OCI-LY1 (cell line): ENCODE measurements at regions not wholly inside any gene's neighbourhood (a gene's known extent, or its start where the extent isn't known, plus 50 kb on each side); places are given as distances from the start of the nearest gene placed in this dataset.

Source experiments
- CTCF ChIP-seq: fragments of 200-600 bp; sonication (generic), shearing (Covaris generic); IDR thresholded peaks from 2 replicates; pipeline ENCODE4 v1.5.1; 2017; ENCODE audit warnings: mild to moderate bottlenecking, antibody characterized with exemption, low read length, moderate library complexity, mixed read lengths
- EZH2 ChIP-seq: fragments of 200-600 bp; sonication (generic), shearing (Covaris generic); IDR thresholded peaks from 2 replicates; pipeline ENCODE4 v1.8.0; 2017; ENCODE audit warnings: borderline replicate concordance, mixed run types, mild to moderate bottlenecking, antibody characterized with exemption, low read length, moderate library complexity, mixed read lengths

- TF ChIP-seq CTCF (no peak), EZH2 (no peak)
Observed at GRCh38 chr11:33590441-33590840, 110.2 kb downstream of the C11orf91 start.
